Bone marrow (tissue), 2 donors: ENCODE measurements at regions not wholly inside any gene's neighbourhood (a gene's known extent, or its start where the extent isn't known, plus 50 kb on each side); places are given as distances from the start of the nearest gene placed in this dataset.

ENCODE experiments used
- DNase-seq, 2 donors: peaks; one replicate each; lab custom pipeline; 2025; lab: John Stamatoyannopoulos, UW

DNA sequence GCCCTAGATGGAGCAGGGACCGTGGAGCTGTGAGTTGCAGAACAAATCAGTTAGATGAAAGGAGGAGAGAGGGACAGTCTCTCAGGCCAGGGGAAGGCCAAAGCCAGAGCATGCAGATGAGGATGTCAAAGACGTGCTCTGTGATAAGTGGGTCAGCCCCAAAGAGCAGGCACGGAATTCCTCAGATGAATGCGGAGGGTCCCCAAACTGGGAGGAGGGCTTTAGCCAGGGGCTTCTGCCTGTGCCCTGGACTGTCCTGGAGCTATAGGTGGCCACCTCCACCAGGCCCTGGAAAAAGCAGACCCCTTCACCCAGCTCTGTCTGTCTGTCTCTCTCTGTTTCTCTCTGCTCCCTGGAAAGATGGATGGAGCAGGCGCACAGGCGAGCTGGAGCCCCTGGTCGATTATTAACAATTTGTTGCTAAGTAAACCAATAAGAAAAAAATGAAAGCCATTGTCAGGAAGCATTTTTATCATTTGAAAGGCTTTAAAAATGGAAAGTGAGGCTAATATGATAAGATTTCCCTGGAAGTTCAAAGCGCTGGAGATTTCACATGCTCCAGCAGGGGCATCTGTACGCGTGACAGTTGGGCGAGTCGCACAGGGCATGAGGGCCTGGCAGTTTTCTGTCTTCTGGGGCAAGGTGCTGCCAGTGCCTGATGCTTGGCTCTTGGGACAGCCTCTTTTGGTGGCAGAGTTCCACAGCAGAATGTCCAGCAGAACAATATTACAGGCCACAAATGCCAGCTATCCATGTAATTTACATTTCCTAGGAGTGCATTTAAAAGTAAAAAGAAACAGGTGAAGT, 241.0 kb downstream of the GLI2 start:
- no peak for DNase-seq

DNA sequence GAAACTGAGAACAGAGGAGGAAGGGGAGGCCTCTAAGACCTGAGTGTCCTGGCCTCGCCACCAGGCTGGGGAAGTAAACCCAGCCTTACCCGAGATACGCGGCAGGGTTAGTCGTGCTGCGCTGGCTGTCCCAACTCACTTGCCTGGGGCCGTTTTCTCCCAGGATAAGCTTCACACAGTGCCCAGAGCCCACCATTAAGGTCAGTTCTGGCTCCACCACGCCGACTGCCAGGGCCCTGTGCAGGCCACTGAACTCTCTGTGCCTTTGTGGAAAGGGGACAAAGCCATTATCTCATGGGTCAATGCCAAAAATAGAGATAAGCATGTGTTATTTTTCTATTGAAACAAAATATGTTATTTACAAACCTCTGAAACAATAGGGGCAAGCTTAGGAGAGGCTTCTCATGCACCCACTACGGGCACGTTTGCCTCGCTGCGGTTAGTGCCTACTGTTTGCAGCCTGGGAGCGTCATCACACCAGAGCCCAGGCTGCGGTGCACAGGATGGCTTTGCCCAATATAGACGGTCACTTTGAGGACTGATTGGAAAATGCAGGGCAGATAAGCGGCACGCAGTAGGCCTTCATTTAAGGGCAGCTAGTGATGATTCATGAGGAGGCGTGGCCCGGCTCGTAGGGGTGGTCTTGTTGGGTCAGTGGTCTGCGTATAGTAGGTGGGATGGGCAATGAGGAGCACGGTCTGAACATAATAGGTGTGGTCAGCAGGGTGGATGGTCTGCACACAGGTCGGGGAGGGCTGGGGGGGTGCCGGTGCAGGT, 242.1 kb downstream of the GLI2 start:
- DNase-seq = no peak

DNA sequence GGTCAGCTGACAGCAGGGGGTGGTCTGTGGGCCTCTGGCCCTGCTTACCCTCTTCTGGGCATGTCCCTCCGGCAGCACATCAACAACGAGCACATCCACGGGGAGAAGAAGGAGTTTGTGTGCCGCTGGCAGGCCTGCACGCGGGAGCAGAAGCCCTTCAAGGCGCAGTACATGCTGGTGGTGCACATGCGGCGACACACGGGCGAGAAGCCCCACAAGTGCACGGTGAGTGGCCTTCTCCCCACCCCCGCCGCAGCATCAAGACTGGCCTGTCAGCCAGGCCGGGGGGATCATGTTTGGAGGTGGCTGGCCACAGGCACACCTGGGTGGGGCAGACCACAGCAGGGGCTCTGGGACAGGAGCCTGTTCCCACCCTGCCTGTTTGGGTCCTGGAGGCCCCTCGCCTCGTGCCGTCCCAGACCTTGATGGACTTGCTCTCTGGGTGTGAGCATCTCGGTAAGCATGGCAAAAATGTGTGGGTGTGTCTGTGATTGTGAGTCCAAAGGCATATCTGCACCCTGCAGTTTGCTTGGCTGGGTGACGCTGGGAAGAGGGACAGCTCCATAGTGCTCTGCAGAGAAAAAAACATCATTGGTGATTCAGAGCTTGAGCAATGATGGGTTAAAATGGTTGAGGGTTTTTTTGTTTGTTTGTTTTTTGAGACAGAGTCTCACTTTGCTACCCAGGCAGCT, 242.8 kb downstream of the GLI2 start:
- no peak for DNase-seq

DNA sequence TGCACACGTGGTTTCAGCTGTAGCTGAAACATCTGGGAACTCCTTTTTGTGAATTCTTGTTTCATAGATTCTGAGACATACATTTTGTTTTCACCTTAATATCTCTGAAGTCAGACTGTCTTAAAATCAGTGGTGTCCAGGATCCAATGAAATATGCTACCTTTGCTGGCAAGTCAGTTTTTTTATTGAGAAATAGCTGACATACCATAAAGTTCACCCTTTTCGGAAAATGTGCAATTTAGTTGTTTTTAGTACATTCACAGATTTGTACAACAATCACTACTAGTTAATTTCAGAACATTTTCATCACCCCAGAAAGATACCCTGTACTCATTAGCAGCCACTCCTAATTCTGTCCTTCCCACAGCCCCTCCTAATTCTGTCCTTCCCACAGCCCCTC, 243.7 kb downstream of the GLI2 start:
- DNase-seq = no peak

DNA sequence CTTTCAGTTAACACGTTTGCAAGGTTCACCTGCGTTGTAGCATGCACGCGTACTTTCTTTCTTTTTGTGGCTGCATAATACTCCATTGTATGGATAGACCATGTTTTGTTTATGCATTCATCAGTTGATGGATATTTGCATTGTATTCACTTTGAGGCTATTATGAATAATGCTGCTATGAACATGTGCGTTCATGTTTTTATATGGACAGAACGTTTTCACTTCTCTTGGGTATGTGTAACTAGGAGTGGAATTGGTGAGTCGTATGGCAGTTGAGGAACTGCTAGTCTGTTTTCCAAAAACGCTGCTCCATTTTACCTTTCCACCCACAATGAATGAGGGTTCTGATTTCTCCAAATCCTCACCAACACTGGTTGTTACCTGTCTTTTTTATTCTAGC, 244.3 kb downstream of the GLI2 start:
- no peak for DNase-seq

DNA sequence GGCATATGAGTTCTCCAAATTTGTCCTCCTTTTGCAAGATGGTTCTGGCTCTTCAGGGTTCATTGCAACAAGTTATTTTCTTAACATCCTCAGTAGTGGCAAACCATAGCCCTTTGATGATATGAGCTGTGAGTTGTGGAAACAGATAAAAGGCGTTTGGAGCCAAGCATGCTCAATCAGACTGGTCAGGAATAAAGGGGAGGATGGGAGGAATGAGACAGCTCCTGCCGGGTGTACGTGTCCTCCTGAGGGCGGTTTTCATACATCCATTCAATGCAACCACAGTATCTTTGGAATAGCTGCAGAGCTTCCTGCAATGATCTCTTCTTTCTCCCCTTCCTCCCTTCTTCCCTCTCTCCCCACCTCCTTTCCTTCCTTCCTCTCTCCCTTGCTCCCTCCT, 245.8 kb downstream of the GLI2 start:
- DNase-seq = no peak

DNA sequence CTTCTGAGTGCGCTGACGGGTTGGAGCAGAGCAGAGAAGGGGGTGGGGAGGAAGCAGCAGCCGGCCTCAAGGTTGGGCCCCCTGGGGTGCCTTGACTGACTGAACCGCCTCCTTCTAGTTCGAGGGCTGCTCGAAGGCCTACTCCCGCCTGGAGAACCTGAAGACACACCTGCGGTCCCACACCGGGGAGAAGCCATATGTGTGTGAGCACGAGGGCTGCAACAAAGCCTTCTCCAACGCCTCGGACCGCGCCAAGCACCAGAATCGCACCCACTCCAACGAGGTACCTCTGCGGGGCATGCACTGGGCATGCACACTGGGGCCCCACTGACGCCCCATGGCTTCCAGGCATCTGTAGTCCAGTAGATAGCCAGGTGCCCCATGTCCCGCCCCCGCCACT, 246.9 kb downstream of the GLI2 start:
- no peak for DNase-seq

DNA sequence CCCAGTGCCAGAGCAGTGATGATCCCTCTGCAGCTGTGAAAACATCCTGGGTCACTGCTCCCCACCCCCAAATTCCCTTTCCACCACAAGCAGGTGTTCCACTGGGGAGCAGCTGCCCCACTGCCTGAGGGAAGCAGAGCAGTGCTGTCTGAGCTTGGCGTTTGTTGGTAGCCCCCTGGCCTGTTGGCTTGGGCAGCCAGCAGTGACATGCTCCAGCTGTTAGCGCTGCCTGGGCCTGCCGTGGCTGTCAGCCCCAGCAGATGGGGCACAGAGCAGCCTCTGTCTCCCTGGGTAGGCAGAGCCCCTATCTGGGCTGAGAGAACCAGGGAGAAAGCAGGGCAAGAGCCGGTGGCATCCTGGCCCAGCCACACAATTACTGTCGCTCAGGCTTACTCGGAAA, 247.7 kb downstream of the GLI2 start:
- no peak for DNase-seq

DNA sequence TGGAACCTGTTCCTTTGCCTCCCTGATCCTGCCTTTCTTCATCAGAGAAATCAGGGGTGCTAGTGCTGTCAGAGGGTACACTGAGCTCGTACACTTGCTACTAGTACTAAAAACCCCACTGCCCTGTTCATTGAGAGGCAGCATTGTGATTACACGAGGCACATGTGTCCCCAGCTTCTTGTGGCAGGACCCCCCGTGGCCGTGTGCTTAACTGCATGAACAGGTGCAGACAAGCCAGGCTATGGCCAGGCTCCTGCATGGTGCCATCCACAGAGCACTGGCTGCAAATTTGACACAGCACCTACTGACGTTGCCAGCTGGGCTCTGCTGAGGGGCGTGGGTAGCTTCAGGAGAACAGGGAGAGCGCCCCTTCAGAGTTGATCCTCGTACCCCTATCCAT, 248.4 kb downstream of the GLI2 start:
- no peak for DNase-seq

DNA sequence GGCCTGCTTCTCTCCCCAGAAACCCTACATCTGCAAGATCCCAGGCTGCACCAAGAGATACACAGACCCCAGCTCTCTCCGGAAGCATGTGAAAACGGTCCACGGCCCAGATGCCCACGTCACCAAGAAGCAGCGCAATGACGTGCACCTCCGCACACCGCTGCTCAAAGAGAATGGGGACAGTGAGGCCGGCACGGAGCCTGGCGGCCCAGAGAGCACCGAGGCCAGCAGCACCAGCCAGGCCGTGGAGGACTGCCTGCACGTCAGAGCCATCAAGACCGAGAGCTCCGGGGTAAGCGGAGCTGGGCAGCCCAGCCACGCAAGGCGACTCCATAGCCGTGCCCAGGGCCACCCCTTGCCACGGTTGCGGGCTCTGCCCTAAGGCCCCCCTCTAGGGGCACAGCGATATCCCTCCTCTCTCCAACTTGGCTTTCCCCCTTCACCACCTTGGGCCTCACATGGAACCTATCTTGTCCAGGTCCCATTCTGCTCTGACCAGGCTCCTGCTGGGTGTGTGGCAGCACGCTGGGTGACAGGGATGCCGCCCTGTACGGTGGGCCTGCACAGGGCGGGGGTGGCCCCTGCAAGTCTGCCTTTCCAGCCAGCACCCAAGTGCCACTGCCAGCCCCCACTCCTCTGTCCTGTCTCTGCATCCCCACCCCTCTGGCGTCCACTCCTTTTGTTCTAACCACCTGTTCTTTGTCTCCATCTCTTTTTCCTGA, 248.9 kb downstream of the GLI2 start:
- no peak for DNase-seq

DNA sequence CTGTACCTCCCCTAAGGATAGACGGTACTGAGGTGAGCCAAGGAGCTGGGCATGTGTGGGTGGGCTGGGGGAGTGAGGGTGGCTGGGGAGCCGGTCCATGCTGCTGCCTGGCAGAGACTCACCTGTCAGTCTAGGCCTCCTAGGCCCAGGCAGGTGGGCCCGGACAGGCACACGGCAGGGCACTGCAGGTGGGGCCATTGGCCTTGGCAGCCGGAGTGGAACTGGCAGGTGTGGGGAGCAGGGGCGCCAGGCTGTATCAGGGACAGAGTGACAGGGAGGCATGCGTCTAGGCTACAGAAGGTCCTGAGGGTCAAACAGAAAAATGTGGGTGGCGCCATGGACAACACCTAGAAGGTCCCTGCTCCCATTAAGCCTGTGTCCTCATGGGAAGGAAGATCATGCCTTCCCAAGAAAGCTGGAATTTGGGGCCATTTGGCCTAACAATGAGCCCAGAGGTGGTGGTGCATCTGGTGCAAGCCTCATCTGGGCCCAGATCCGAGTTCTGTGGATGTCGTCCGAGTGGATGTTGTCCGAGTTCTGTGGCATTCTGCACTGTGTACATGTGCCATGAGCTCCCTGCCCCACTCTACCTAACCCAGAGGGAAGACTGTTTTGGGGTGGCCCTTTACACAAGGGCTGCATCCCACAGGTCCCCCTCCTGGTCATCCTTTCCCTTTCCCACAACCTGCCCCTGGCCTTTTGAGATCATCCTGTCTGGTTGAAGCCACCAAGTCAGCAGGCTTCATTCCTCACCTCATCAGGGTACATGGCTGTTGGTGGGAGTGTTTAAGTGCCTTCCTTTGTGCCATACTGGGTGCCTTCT, 249.7 kb downstream of the GLI2 start:
- no peak for DNase-seq

DNA sequence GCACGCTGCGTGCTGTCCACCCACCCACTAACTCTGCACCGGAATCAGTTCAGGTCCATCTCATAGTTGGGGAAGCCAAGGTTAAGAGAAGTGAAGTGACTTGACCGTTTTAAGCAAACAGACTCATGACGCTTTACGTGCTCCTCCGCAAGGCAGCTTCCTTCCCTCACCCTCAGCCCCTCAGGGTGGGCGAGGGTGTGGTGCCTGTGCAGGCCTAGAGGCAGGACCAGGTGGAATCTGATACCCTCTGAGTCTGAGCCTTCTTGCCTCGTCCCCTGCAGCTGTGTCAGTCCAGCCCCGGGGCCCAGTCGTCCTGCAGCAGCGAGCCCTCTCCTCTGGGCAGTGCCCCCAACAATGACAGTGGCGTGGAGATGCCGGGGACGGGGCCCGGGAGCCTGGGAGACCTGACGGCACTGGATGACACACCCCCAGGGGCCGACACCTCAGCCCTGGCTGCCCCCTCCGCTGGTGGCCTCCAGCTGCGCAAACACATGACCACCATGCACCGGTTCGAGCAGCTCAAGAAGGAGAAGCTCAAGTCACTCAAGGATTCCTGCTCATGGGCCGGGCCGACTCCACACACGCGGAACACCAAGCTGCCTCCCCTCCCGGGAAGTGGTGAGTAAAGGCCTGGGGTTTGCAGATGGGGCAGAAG, 250.5 kb downstream of the GLI2 start:
- DNase-seq = no peak

DNA sequence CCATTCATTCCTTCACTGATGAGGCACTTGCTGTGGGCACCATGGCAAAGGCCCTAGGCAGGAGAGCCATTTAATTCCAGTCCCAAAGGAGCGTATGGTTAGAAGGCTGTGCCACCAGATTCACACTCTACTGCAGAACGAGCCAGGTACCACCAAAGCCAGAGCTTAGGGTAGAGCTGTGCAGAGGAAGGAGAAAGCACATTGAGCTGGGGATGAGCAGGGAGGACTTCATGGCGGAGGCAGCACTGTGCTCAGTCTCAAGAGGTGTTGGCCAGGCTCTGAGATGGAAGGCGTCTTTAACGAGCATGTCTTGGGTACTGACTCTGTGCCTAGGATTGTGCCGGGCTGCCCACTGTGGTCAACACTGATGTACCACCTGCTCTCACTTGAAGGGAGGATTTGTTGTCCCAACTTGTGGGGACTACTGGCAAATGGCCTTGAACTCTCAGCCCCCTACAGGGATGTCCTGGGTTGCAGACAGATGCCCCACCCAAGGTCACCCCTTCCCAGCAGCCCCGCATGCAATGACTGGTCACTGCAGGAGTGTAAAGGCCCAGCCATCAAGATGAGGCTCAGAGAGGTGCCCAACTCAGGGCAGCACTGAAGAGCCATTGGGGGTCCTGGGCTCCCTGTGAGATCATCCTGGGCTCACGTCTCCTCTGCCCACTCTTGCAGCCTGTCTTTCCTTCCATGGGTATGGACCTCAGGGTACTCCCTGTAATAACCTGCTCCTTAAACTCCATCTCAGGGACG, 251.4 kb downstream of the GLI2 start:
- no peak for DNase-seq

DNA sequence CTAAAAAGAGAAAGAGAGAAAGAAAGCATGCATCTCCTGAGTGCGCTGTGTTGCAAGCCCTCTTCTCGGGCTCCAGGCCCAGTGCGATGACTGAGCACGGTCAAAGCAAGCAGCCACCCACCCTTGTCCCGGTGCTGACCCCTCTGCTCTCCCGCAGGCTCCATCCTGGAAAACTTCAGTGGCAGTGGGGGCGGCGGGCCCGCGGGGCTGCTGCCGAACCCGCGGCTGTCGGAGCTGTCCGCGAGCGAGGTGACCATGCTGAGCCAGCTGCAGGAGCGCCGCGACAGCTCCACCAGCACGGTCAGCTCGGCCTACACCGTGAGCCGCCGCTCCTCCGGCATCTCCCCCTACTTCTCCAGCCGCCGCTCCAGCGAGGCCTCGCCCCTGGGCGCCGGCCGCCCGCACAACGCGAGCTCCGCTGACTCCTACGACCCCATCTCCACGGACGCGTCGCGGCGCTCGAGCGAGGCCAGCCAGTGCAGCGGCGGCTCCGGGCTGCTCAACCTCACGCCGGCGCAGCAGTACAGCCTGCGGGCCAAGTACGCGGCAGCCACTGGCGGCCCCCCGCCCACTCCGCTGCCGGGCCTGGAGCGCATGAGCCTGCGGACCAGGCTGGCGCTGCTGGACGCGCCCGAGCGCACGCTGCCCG, 252.5 kb downstream of the GLI2 start:
- no peak for DNase-seq

DNA sequence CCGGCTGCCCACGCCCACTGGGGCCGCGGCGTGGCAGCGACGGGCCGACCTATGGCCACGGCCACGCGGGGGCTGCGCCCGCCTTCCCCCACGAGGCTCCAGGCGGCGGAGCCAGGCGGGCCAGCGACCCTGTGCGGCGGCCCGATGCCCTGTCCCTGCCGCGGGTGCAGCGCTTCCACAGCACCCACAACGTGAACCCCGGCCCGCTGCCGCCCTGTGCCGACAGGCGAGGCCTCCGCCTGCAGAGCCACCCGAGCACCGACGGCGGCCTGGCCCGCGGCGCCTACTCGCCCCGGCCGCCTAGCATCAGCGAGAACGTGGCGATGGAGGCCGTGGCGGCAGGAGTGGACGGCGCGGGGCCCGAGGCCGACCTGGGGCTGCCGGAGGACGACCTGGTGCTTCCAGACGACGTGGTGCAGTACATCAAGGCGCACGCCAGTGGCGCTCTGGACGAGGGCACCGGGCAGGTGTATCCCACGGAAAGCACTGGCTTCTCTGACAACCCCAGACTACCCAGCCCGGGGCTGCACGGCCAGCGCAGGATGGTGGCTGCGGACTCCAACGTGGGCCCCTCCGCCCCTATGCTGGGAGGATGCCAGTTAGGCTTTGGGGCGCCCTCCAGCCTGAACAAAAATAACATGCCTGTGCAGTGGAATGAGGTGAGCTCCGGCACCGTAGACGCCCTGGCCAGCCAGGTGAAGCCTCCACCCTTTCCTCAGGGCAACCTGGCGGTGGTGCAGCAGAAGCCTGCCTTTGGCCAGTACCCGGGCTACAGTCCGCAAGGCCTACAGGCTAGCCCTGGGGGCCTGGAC, 253.2 kb downstream of the GLI2 start:
- no peak for DNase-seq

DNA sequence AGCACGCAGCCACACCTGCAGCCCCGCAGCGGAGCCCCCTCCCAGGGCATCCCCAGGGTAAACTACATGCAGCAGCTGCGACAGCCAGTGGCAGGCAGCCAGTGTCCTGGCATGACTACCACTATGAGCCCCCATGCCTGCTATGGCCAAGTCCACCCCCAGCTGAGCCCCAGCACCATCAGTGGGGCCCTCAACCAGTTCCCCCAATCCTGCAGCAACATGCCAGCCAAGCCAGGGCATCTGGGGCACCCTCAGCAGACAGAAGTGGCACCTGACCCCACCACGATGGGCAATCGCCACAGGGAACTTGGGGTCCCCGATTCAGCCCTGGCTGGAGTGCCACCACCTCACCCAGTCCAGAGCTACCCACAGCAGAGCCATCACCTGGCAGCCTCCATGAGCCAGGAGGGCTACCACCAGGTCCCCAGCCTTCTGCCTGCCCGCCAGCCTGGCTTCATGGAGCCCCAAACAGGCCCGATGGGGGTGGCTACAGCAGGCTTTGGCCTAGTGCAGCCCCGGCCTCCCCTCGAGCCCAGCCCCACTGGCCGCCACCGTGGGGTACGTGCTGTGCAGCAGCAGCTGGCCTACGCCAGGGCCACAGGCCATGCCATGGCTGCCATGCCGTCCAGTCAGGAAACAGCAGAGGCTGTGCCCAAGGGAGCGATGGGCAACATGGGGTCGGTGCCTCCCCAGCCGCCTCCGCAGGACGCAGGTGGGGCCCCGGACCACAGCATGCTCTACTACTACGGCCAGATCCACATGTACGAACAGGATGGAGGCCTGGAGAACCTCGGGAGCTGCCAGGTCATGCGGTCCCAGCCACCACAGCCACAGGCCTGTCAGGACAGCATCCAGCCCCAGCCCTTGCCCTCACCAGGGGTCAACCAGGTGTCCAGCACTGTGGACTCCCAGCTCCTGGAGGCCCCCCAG, 254.1 kb downstream of the GLI2 start:
- DNase-seq = no peak

DNA sequence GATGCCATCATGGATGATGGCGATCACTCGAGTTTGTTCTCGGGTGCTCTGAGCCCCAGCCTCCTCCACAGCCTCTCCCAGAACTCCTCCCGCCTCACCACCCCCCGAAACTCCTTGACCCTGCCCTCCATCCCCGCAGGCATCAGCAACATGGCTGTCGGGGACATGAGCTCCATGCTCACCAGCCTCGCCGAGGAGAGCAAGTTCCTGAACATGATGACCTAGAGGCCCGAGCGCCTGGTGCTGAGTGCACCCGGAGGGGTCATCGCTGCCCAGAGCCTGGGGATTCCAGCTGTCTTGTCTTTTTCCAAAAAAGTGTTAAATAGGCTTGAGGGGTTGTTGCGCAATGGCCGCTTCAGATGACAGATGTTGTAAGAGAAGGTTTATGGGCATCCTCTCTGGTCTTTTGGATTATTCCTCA, 254.8 kb downstream of the GLI2 start:
- no peak for DNase-seq

DNA sequence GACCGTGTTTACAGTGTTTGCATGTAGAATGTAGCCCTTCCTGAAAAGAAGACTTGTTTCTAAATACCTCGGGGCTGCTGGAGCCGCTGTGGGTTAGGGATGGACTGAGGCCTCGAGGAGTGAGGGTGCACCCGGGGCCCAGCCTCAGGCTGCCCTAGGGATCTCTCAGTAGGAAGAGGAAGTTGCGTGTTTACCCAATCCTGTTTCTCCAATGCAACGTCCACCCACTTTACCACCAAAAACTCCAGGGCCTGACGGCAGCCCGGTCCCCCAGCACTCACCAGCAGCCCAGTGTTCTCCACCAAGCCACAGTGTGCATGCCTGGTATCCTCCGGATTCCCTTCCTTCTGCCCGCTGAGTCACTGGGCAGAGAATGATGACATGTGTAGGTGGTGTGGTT, 255.8 kb downstream of the GLI2 start:
- DNase-seq = no peak
